ENCODE measurements at regions not wholly inside any gene's neighbourhood (a gene's known extent, or its start where the extent isn't known, plus 50 kb on each side); places are given as distances from the start of the nearest gene placed in this dataset.

DNA sequence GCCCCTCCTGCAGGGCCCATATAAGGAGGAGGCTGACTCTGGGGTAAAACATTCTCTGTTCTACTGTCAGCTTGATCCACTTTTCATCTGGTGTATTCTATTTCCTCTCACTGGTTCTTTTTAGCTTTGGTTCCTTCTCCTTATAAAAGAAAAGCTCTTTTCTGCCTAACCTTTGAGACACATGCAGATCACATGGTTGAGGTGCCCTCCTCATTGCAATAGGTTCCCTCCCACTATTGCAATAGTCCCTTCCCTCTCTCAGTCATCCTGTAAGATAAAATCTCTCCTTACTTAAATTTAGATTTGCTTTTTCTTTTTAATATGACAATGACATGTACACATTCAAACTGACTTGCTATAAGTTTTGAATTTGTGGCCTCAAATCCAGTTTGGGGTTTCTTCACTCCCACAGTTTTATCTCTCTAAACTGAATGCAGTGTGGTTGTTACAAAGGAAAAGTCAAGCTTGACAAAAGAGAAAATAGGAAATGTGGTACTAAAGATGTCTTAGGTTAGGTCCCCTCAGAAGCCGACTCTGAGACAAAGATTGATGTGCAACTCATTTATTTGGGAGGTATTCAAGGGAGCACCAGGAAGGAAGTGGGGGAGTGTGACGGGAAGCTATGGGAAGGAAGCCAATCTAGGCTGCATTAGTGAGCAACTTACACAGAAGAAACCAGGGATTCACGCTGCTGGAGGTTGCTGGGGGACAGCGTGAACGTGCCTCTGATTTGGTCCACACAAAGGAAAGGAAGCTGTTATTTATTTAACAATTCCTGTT is 127.6 kb upstream of the LINC00305 start:
- no peak for TF ChIP-seq EZH2 (IDR thresholded peaks at IDR 0.05; ENCODE audit: low read length, missing control alignments)
- TF ChIP-seq, protein P1, sequence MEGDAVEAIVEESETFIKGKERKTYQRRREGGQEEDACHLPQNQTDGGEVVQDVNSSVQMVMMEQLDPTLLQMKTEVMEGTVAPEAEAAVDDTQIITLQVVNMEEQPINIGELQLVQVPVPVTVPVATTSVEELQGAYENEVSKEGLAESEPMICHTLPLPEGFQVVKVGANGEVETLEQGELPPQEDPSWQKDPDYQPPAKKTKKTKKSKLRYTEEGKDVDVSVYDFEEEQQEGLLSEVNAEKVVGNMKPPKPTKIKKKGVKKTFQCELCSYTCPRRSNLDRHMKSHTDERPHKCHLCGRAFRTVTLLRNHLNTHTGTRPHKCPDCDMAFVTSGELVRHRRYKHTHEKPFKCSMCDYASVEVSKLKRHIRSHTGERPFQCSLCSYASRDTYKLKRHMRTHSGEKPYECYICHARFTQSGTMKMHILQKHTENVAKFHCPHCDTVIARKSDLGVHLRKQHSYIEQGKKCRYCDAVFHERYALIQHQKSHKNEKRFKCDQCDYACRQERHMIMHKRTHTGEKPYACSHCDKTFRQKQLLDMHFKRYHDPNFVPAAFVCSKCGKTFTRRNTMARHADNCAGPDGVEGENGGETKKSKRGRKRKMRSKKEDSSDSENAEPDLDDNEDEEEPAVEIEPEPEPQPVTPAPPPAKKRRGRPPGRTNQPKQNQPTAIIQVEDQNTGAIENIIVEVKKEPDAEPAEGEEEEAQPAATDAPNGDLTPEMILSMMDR (conservative IDR thresholded peaks at IDR 0.05 in 1 of 2, IDR thresholded peaks at IDR 0.05 in 1 of 2; ENCODE audit: low read depth in 1 of 2, low read length in 2 of 2): no peak

Measured in fibroblast of lung (primary cell).